Activated CD8-positive, alpha-beta T cell treated with anti-CD3 and anti-CD28 coated beads for 36 hours (primary cell): ENCODE measurements at regions not wholly inside any gene's neighbourhood (a gene's known extent, or its start where the extent isn't known, plus 50 kb on each side); places are given as distances from the start of the nearest gene placed in this dataset.

Experiments
- ATAC-seq: fragments of 200-7000 bp; cut with Tn5 transposase; one replicate; pipeline ENCODE4 v1.10.0; 2021; ENCODE audit warnings: mild to moderate bottlenecking, moderate library complexity
- CTCF ChIA-PET: fragments of 350-600 bp; sonication (Branson Sonifier 250); formaldehyde crosslinking; loops from one replicate; lab custom pipeline; 2021; ENCODE audit warnings: antibody characterized with exemption; lab: Charles Lee
- POLR2A ChIA-PET: fragments of 350-600 bp; sonication (Branson Sonifier 250); formaldehyde crosslinking; loops from one replicate; lab custom pipeline; 2021; ENCODE audit warnings: antibody characterized with exemption; lab: Charles Lee
- DNase-seq: peaks from one replicate; pipeline ENCODE4 v3.0.0-alpha.2; 2020
- H3K27ac Mint-ChIP-seq: one replicate; pipeline ENCODE4 v1.8.0; 2021; ENCODE audit warnings: mild to moderate bottlenecking, mixed read lengths
- H3K27me3 Mint-ChIP-seq: one replicate; pipeline ENCODE4 v1.8.0; 2021; ENCODE audit warnings: mixed read lengths
- H3K36me3 Mint-ChIP-seq: one replicate; pipeline ENCODE4 v1.8.0; 2021; ENCODE audit warnings: low read depth, mixed read lengths
- H3K4me1 Mint-ChIP-seq: one replicate; pipeline ENCODE4 v1.8.0; 2021; ENCODE audit warnings: low read depth, mixed read lengths
- H3K4me3 Mint-ChIP-seq: one replicate; pipeline ENCODE4 v1.8.0; 2021; ENCODE audit warnings: mild to moderate bottlenecking, moderate library complexity, mixed read lengths
- H3K9me3 Mint-ChIP-seq: one replicate; pipeline ENCODE4 v1.8.0; 2021; ENCODE audit warnings: mixed read lengths
- CTCF ChIP-seq: fragments of 200-600 bp; IDR thresholded peaks from one replicate; pipeline ENCODE4 v1.8.0; 2022; ENCODE audit warnings: antibody characterized with exemption, mild to moderate bottlenecking
- intact Hi-C: fragments of 100-400 bp; cut with micrococcal nuclease; formaldehyde crosslinking; loops from one replicate; pipeline ENCODE4 v1.10.0; 2022

GRCh38 chr4:61085534-61085933 is 114.6 kb upstream of the ADGRL3 start:
- Mint-ChIP-seq H3K36me3 (no peaks in the 10 kb centered on the region), H3K27me3 (no peaks in the 10 kb centered on the region)
- intact Hi-C loops, result no loop called here

GRCh38 chr4:61086357-61086756 is 113.8 kb upstream of the ADGRL3 start:
- H3K9me3 Mint-ChIP-seq, result peaks cover 9% of the 10 kb centered on the region
- no peak overlapping the region for H3K27ac Mint-ChIP-seq
- POLR2A ChIA-PET, result no interaction called here
- ATAC-seq, result no peak
- H3K36me3 Mint-ChIP-seq, result no peaks in the 10 kb centered on the region
- no peak overlapping the region for H3K4me3 Mint-ChIP-seq
- no peaks in the 10 kb centered on the region for H3K27me3 Mint-ChIP-seq
- TF ChIP-seq CTCF, result no peak
- H3K4me1 Mint-ChIP-seq, result no peaks in the 10 kb centered on the region
- CTCF ChIA-PET, result no interaction called here
- no peak for DNase-seq
- intact Hi-C loops, result no loop called here

More at GRCh38 chr4:61085534-61085933, 114.6 kb upstream of the ADGRL3 start:
- Mint-ChIP-seq H3K27ac (no peak overlapping the region), H3K9me3 (peaks cover 9% of the 10 kb centered on the region), H3K4me3 (no peak overlapping the region), H3K4me1 (no peaks in the 10 kb centered on the region)
- no peak for ATAC-seq
- DNase-seq, result no peak
- CTCF ChIA-PET, result no interaction called here
- POLR2A ChIA-PET, result no interaction called here
- no peak for TF ChIP-seq CTCF

GRCh38 chr4:61086979-61087378 is 113.1 kb upstream of the ADGRL3 start:
- DNase-seq, result no peak
- no peaks in the 10 kb centered on the region for H3K4me1 Mint-ChIP-seq
- no peaks in the 10 kb centered on the region for H3K36me3 Mint-ChIP-seq
- no peak overlapping the region for H3K27ac Mint-ChIP-seq
- no peak for ATAC-seq
- intact Hi-C loops, result no loop called here
- peaks cover 9% of the 10 kb centered on the region for H3K9me3 Mint-ChIP-seq
- POLR2A ChIA-PET, result no interaction called here
- no peak for TF ChIP-seq CTCF
- H3K4me3 Mint-ChIP-seq, result no peak overlapping the region
- H3K27me3 Mint-ChIP-seq, result no peaks in the 10 kb centered on the region
- CTCF ChIA-PET, result no interaction called here

GRCh38 chr4:61094854-61095598 is 105.1 kb upstream of the ADGRL3 start:
- H3K9me3 Mint-ChIP-seq, result peaks cover 10% of the 10 kb centered on the region
- POLR2A ChIA-PET, result no interaction called here
- no peak for TF ChIP-seq CTCF
- no peak overlapping the region for H3K27ac Mint-ChIP-seq
- no peaks in the 10 kb centered on the region for H3K36me3 Mint-ChIP-seq
- H3K27me3 Mint-ChIP-seq, result no peaks in the 10 kb centered on the region
- no peak for ATAC-seq
- intact Hi-C loops, result no loop called here
- H3K4me3 Mint-ChIP-seq, result no peak overlapping the region
- no peak for DNase-seq
- CTCF ChIA-PET, result no interaction called here
- no peaks in the 10 kb centered on the region for H3K4me1 Mint-ChIP-seq

GRCh38 chr4:61128682-61129081 is 71.4 kb upstream of the ADGRL3 start:
- Mint-ChIP-seq H3K27ac (no peak overlapping the region), H3K9me3 (peaks cover 11% of the 10 kb centered on the region), H3K4me3 (no peak overlapping the region), H3K36me3 (no peaks in the 10 kb centered on the region), H3K27me3 (no peaks in the 10 kb centered on the region), H3K4me1 (no peaks in the 10 kb centered on the region)
- DNase-seq, result no peak
- intact Hi-C loops, result no loop called here
- CTCF ChIA-PET, result no interaction called here
- no peak for TF ChIP-seq CTCF
- ATAC-seq, result no peak
- POLR2A ChIA-PET, result no interaction called here
